ENCODE measurements at regions not wholly inside any gene's neighbourhood (a gene's known extent, or its start where the extent isn't known, plus 50 kb on each side); places are given as distances from the start of the nearest gene placed in this dataset.
"Not testable (repeated sequence)": the region's sequence is repeated elsewhere in the genome, so short reads cannot be mapped to it uniquely, and the experiment has no call there.

GRCh38 chr2:236389284-236390216 lies 125.3 kb upstream of the ASB18 start:
- not testable (repeated sequence) for TF ChIP-seq CTCF, POLR2A (IDR thresholded peaks at IDR 0.05)
